ENCODE measurements at regions not wholly inside any gene's neighbourhood (a gene's known extent, or its start where the extent isn't known, plus 50 kb on each side); places are given as distances from the start of the nearest gene placed in this dataset.
"Not testable (repeated sequence)": the region's sequence is repeated elsewhere in the genome, so short reads cannot be mapped to it uniquely, and the experiment has no call there.

DNA sequence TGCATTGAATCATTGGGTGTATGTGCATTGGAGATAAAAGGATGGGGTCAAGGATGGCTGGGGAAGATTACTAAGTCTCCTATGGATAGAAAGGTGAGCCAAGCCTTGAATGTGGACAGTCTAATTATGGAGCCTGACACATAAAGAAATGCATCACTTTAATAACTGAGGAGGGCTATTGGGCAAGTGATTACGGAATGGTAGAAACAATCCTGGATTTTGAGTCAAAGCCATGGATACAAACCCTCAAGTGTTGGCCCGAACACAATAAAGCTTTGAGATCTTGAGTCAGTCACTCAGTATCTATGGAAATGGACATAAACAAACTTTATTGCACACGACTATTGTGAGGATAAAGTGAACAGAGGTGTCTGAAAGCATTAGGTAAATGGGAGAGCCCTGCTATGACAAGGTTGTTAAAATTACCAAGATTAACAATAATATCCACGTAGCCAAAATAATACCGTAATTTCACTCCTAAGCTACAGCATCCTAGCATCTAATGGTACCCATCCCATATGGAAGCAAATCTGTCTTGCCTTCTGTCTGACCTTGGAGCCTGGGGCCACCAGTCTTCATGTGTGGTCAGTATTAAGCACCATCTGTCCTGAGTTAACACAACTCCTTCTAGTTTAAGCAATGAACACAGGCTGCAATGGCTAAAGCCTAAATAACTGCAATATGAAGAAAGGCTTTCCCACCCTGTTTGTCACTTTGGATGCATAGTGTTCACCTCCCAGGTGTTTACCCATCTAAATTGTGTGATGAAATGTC is 136.9 kb upstream of the PRICKLE2 start:
- POLR2A ChIA-PET: no interaction called here
- TF ChIP-seq, protein P1, sequence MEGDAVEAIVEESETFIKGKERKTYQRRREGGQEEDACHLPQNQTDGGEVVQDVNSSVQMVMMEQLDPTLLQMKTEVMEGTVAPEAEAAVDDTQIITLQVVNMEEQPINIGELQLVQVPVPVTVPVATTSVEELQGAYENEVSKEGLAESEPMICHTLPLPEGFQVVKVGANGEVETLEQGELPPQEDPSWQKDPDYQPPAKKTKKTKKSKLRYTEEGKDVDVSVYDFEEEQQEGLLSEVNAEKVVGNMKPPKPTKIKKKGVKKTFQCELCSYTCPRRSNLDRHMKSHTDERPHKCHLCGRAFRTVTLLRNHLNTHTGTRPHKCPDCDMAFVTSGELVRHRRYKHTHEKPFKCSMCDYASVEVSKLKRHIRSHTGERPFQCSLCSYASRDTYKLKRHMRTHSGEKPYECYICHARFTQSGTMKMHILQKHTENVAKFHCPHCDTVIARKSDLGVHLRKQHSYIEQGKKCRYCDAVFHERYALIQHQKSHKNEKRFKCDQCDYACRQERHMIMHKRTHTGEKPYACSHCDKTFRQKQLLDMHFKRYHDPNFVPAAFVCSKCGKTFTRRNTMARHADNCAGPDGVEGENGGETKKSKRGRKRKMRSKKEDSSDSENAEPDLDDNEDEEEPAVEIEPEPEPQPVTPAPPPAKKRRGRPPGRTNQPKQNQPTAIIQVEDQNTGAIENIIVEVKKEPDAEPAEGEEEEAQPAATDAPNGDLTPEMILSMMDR (IDR thresholded peaks at IDR 0.05; ENCODE audit: control extremely low read depth, extremely low read depth, low read depth, missing control alignments): no peak
- DNase-seq (ENCODE audit: extremely low spot score): no peak
- CTCF ChIA-PET: interaction anchor here (1.3 to 1.7 kb wide), 2 partner anchors 15 to 18 kb away, joined by 3 to 4 read pairs; no protein-coding TSS in a partner anchor

DNA sequence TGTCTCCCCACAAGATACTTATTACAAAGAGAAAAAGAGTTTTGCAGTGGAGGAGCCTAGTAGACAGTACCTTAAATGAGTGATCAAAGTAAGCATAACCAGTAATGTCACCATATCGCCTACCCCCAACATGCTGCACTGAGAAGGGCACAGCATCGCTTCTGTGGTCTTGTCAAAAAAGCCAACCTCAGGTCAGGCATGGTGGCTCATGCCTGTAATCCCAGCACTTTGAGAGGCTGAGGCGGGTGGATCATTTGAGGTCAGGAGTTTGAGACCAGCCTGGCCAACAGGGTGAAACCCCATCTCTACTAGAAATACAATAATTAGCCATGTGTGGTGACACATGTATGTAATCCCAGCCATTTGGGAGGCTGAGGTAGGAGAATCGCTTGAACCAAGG is 135.8 kb upstream of the PRICKLE2 start:
- DNase-seq (ENCODE audit: extremely low spot score); POLR2A ChIA-PET; CTCF ChIA-PET: not testable (repeated sequence)

DNA sequence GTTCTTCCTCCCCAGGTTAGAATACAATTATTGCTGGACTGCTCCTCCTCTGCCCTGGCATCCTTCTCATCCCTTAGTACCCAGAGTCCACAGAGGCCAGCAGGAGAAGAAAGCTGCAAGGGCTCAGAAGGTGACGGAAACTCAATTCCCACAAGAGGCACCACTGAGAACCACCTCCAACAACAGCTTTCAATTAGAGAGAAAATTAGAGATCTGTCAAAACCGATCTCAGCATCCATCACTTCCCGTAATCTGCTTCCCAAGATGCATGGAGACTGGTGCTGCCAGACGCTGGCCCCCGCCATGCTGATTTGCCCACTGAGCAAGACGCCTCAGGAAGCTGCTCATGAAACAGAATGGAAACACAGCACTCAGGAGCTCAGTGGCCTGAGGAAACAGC is 135.0 kb upstream of the PRICKLE2 start:
- ChIA-PET POLR2A (no interaction called here), CTCF (no interaction called here)
- TF ChIP-seq, protein P1 (IDR thresholded peaks at IDR 0.05; ENCODE audit: control extremely low read depth, extremely low read depth, low read depth, missing control alignments): no peak
- DNase-seq (ENCODE audit: extremely low spot score): no peak

DNA sequence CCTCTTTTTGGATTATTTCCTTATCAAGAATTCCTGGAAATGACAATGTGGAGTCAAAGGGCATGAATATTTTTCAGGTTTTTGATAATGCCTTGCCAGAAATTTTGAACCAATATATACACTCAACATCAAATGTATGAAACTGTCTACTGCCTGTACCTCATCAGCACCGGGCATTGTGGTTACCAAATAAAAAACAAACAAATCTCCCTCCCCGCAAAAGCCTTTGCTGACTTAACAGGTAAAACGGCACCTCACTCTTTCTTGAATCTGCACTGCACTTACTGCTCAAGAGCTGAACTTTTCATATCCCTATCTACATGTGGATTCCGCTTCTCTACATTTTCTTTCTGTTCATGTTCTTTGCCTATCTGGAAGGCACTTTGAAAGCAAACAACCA is 134.5 kb upstream of the PRICKLE2 start:
- CTCF ChIA-PET: interaction anchor here (2.1 kb wide), 1 partner anchor 124 kb away, joined by 4 read pairs; no protein-coding TSS in a partner anchor
- no peak for DNase-seq (ENCODE audit: extremely low spot score)
- TF ChIP-seq, protein P1 (IDR thresholded peaks at IDR 0.05; ENCODE audit: control extremely low read depth, extremely low read depth, low read depth, missing control alignments): no peak
- POLR2A ChIA-PET: no interaction called here

DNA sequence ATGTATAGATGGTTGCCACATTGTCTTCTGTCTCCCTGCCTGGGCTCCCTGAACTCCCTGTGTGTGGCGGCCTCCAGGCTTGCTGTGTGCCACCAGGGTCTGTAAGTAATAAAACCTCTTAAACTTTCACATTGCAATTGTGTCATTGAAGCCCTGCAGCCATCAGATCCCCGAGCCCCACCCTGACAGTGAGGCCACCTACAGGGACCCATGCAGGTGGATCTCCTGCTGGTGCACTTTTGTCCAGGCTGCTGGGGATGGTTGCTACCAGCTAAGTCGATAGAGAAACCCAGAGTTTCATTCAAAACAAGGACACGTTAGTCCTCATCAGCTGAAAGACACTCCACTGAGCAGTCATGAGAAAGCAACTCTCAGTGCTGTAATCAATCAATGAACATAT is 133.6 kb upstream of the PRICKLE2 start:
- POLR2A ChIA-PET: no interaction called here

DNA sequence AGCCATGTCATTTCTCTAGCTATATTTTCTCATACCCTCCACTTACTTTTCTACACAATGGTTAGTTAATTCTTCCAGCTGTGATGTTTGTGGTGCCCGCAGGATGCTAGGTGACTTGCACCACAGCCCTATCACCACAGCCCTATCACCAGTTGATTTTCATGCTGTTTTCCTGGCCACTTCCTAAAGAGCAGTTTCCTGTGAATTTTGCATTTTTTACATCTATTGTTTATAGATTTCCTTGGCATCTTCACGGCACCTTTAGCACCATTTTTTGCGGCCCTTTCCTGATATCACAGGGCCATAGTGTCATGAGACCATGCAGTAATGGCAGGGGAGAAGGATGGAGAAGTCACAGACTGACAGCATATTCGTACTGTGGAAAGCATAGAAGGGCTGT is 132.9 kb upstream of the PRICKLE2 start:
- DNase-seq (ENCODE audit: extremely low spot score): no peak
- CTCF ChIA-PET: interaction anchor here (1.2 to 2.1 kb wide), 3 partner anchors 9 to 327 kb away, joined by 3 to 4 read pairs (median 3); no protein-coding TSS in a partner anchor
- TF ChIP-seq, protein P1 (IDR thresholded peaks at IDR 0.05; ENCODE audit: control extremely low read depth, extremely low read depth, low read depth, missing control alignments): no peak
- POLR2A ChIA-PET: no interaction called here

More for the DNA sequence above, 133.6 kb upstream of the PRICKLE2 start:
- CTCF ChIA-PET: interaction anchor here (0.5 to 2.1 kb wide), 2 partner anchors 12 to 125 kb away, joined by 3 to 4 read pairs; no protein-coding TSS in a partner anchor
- DNase-seq (ENCODE audit: extremely low spot score): no peak
- TF ChIP-seq, protein P1 (IDR thresholded peaks at IDR 0.05; ENCODE audit: control extremely low read depth, extremely low read depth, low read depth, missing control alignments): no peak

DNA sequence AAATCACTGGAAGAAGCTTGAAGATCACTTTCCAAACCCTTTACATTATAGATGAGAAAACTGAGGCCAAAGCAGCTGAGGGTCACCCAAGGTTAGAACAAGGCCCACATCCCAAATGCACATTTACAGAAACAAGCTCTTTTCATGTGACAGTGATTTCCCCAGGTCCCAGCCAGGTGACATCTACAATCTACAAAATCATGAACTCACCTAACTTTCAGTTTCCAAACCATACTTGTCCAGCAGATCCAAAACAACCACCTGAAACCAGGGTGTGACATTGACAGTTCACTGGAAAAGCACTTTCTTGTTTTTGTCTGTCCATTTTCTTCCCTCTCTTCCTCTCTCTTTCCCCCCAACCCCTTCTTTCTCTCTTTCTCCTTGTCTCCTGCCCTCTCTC is 132.2 kb upstream of the PRICKLE2 start:
- TF ChIP-seq, protein P1 (IDR thresholded peaks at IDR 0.05; ENCODE audit: control extremely low read depth, extremely low read depth, low read depth, missing control alignments): no peak
- DNase-seq (ENCODE audit: extremely low spot score): no peak
- ChIA-PET POLR2A (no interaction called here), CTCF (interaction anchor here (1.0 to 2.1 kb wide), 6 partner anchors 8 to 326 kb away, joined by 3 to 4 read pairs (median 4); no protein-coding TSS in a partner anchor)
